Fibroblast of the conjunctiva (primary cell): ENCODE measurements at regions not wholly inside any gene's neighbourhood (a gene's known extent, or its start where the extent isn't known, plus 50 kb on each side); places are given as distances from the start of the nearest gene placed in this dataset.
"Not testable (repeated sequence)": the region's sequence is repeated elsewhere in the genome, so short reads cannot be mapped to it uniquely, and the experiment has no call there.

Experiments used
- DNase-seq: peaks from one replicate; pipeline ENCODE4 v3.0.0-alpha.2; 2010; ENCODE audit warnings: low read depth

GRCh38 chr13:90796474-90796873 lies 551.0 kb upstream of the MIR17HG start:
- DNase-seq, result no peak

- DNase-seq, result no peak
Measured at GRCh38 chr13:90797335-90797734, 550.2 kb upstream of the MIR17HG start.

- no peak for DNase-seq
Measured at GRCh38 chr13:90798381-90798780, 549.1 kb upstream of the MIR17HG start.

- DNase-seq, result no peak
Measured at GRCh38 chr13:90800082-90800746, 547.3 kb upstream of the MIR17HG start.

GRCh38 chr13:90801621-90802020 lies 545.9 kb upstream of the MIR17HG start:
- DNase-seq, result no peak

GRCh38 chr13:90803210-90803609 lies 544.3 kb upstream of the MIR17HG start:
- DNase-seq, result no peak

GRCh38 chr13:90806016-90806615 lies 541.4 kb upstream of the MIR17HG start:
- DNase-seq, result no peak

- DNase-seq, result no peak
Measured at GRCh38 chr13:90806892-90807291, 540.6 kb upstream of the MIR17HG start.

- DNase-seq, result no peak
Measured at GRCh38 chr13:90808838-90809237, 538.6 kb upstream of the MIR17HG start.

- no peak for DNase-seq
Measured at GRCh38 chr13:90824032-90824431, 523.5 kb upstream of the MIR17HG start.

GRCh38 chr13:90826688-90827087 lies 520.8 kb upstream of the MIR17HG start:
- no peak for DNase-seq

- DNase-seq, result no peak
Measured at GRCh38 chr13:90830782-90831181, 516.7 kb upstream of the MIR17HG start.

GRCh38 chr13:90833951-90834350 lies 513.5 kb upstream of the MIR17HG start:
- no peak for DNase-seq

GRCh38 chr13:90834700-90835099 lies 512.8 kb upstream of the MIR17HG start:
- DNase-seq, result no peak

GRCh38 chr13:90835826-90836225 lies 511.7 kb upstream of the MIR17HG start:
- DNase-seq, result no peak

GRCh38 chr13:90838317-90838960 lies 509.0 kb upstream of the MIR17HG start:
- DNase-seq, result no peak

- no peak for DNase-seq
Measured at GRCh38 chr13:90839061-90839460, 508.4 kb upstream of the MIR17HG start.

- no peak for DNase-seq
Measured at GRCh38 chr13:90846936-90847335, 500.6 kb upstream of the MIR17HG start.

GRCh38 chr13:90853666-90854065 lies 493.8 kb upstream of the MIR17HG start:
- DNase-seq, result not testable (repeated sequence)

- DNase-seq, result no peak
Measured at GRCh38 chr13:90857921-90858320, 489.6 kb upstream of the MIR17HG start.

GRCh38 chr13:90866006-90866405 lies 481.5 kb upstream of the MIR17HG start:
- no peak for DNase-seq

GRCh38 chr13:90867336-90867683 lies 480.2 kb upstream of the MIR17HG start:
- DNase-seq, result peak; percentile 42

- peak; percentile 12 for DNase-seq
Measured at GRCh38 chr13:90868321-90868920, 479.1 kb upstream of the MIR17HG start.
